K562 (cell line): ENCODE measurements at regions not wholly inside any gene's neighbourhood (a gene's known extent, or its start where the extent isn't known, plus 50 kb on each side); places are given as distances from the start of the nearest gene placed in this dataset.

Source experiments
- ATAC-seq: fragments of 200-7000 bp; cut with Tn5 transposase; 3 replicates; pipeline ENCODE4 v1.9.1; 2020; ENCODE audit warnings: moderate library complexity
- BruUV-seq: library from RNA; stranded (reverse); fragments of 400-500 nt; replicated peaks from 2 replicates; lab custom pipeline; 2021; lab: Mats Ljungman, UMichigan
- CTCF ChIA-PET: fragments of 300-600 bp; formaldehyde crosslinking; extraction: SDS; loops from one replicate; lab custom pipeline; 2021; ENCODE audit warnings: low intra/inter-chr PET ratio; lab: Yijun Ruan, JAX
- POLR2A ChIA-PET: fragments of 300-600, 350-650 bp; sonication (Branson Sonifier 250); formaldehyde crosslinking; extraction: SDS; loops from one replicate; lab custom pipeline; 2021; ENCODE audit warnings: antibody characterized with exemption, inconsistent platforms; lab: Yijun Ruan, JAX
- DNase-seq, 4 experiments: peaks; one replicate each; pipeline versions ENCODE4 v3.0.0 to v3.0.0-alpha.2; 2011 to 2018; ENCODE audit warnings: low spot score in 3 of 4, mixed read lengths in 3 of 4; ENCODE audit errors: extremely low read depth in 1 of 4
- FAIRE-seq: peaks from 2 replicates; lab custom pipeline; 2011; peaks lifted over from hg19 to GRCh38; lab: Jason Lieb, UNC
- H2AFZ ChIP-seq: 2 replicates; pipeline ENCODE4 v1.6.0; 2011; ENCODE audit warnings: low read depth, low read length, control low read depth, inconsistent platforms
- H3K27ac ChIP-seq: fragments of 200-600 bp; 3 replicates; pipeline ENCODE4 v1.8.0; 2011; ENCODE audit warnings: low read depth, mild to moderate bottlenecking, control low read depth, inconsistent platforms, low read length, moderate library complexity, mixed read lengths; ENCODE audit errors: extremely low read depth
- H3K27me3 ChIP-seq, 2 experiments: fragments of 300-600 bp in 1 of 2; 2 replicates in 1 of 2; 3 replicates in 1 of 2; pipeline versions ENCODE4 v1.6.0 to v1.8.0; 2011; ENCODE audit warnings: inconsistent platforms in 2 of 2, low read length in 2 of 2, mild to moderate bottlenecking in 1 of 2, mixed read lengths in 1 of 2, moderate library complexity in 1 of 2; ENCODE audit not compliant: control insufficient read depth in 2 of 2, insufficient read depth in 2 of 2
- H3K36me3 ChIP-seq: fragments of 300-600 bp; 3 replicates; pipeline ENCODE4 v1.8.0; 2011; ENCODE audit warnings: mild to moderate bottlenecking, low read length, inconsistent platforms; ENCODE audit not compliant: control insufficient read depth, insufficient read depth
- H3K4me1 ChIP-seq, 2 experiments: fragments of 200-600 bp in 1 of 2; replicated peaks in 1 of 2; 2 replicates in 1 of 2; 3 replicates in 1 of 2; pipeline versions ENCODE4 v1.5.1 to v1.8.0; 2011; ENCODE audit warnings: inconsistent platforms in 2 of 2, low read length in 2 of 2, mild to moderate bottlenecking in 1 of 2, mixed read lengths in 1 of 2, moderate library complexity in 1 of 2; ENCODE audit not compliant: control insufficient read depth in 2 of 2, insufficient read depth in 2 of 2
- H3K4me2 ChIP-seq: 2 replicates; pipeline ENCODE4 v1.6.1; 2011; ENCODE audit warnings: low read length, control low read depth, inconsistent platforms, mixed read lengths; ENCODE audit not compliant: insufficient read depth
- H3K4me3 ChIP-seq: fragments of 200-600 bp; sonication (generic), shearing (Covaris generic); 2 replicates; pipeline ENCODE4 v1.5.1; 2016; ENCODE audit warnings: control low read depth, inconsistent platforms
- H3K79me2 ChIP-seq: fragments of 200-600 bp; 3 replicates; pipeline ENCODE4 v1.8.0; 2011; ENCODE audit warnings: low read length, inconsistent platforms; ENCODE audit not compliant: control insufficient read depth, insufficient read depth
- H3K9ac ChIP-seq, 2 experiments: 2 replicates each; pipeline versions ENCODE4 v1.6.0 to v1.6.1; 2011; ENCODE audit warnings: low read depth in 2 of 2, low read length in 2 of 2, control low read depth in 1 of 2, inconsistent platforms in 1 of 2, mild to moderate bottlenecking in 1 of 2, mixed read lengths in 1 of 2; ENCODE audit not compliant: insufficient read depth in 1 of 2
- H3K9me1 ChIP-seq: one replicate; pipeline ENCODE4 v1.6.0; 2011; ENCODE audit warnings: inconsistent platforms, mild to moderate bottlenecking, low read length, moderate library complexity; ENCODE audit not compliant: control insufficient read depth, insufficient read depth
- H3K9me3 ChIP-seq: replicated peaks from 2 replicates; pipeline ENCODE4 v1.5.1; 2011; ENCODE audit warnings: low read depth, low read length, inconsistent platforms; ENCODE audit not compliant: control insufficient read depth, insufficient read depth
- H4K20me1 ChIP-seq: replicated peaks from 2 replicates; pipeline ENCODE4 v1.6.1; 2011; ENCODE audit warnings: low read length, inconsistent platforms, mixed read lengths; ENCODE audit not compliant: control insufficient read depth, insufficient read depth
- MITF ChIP-seq: IDR thresholded peaks from 2 replicates; pipeline ENCODE4 v1.6.1; 2014; ENCODE audit warnings: antibody characterized with exemption
- NCOA4 ChIP-seq: fragments of 450-650 bp; IDR thresholded peaks from 2 replicates; pipeline ENCODE4 v1.6.1; 2018; ENCODE audit warnings: mild to moderate bottlenecking; ENCODE audit not compliant: partially characterized antibody
- NFATC3 ChIP-seq: fragments of 450-650 bp; IDR thresholded peaks from 2 replicates; pipeline ENCODE4 v1.6.1; 2017; ENCODE audit warnings: mild to moderate bottlenecking
- PHB ChIP-seq: fragments of 250-450 bp; sonication (Bioruptor Pico); IDR thresholded peaks from 2 replicates; pipeline ENCODE4 v1.5.0; 2021
- SMAD2 ChIP-seq: fragments of 150-350 bp; IDR thresholded peaks from 2 replicates; pipeline ENCODE4 v1.6.1; 2014; ENCODE audit warnings: low read depth, mild to moderate bottlenecking, low read length
- STAG1 ChIP-seq: sonication (generic); formaldehyde crosslinking; IDR thresholded peaks from 2 replicates; pipeline ENCODE4 v1.5.0; 2020; ENCODE audit warnings: missing genetic modification reagents, borderline replicate concordance
- TAF9B ChIP-seq: fragments of 450-650 bp; IDR thresholded peaks from 2 replicates; pipeline ENCODE4 v1.6.1; 2018; ENCODE audit warnings: mild to moderate bottlenecking; ENCODE audit not compliant: partially characterized antibody
- TSC22D4 ChIP-seq: fragments of 450-650 bp; IDR thresholded peaks from 2 replicates; pipeline ENCODE4 v1.6.1; 2016; ENCODE audit warnings: missing genetic modification characterization, missing biosample characterization, control low read depth
- USF2 ChIP-seq: sonication (generic); formaldehyde crosslinking; IDR thresholded peaks from 2 replicates; pipeline ENCODE4 v1.5.0; 2020; ENCODE audit warnings: missing genetic modification reagents
- ZNF324 ChIP-seq: fragments of 250-450 bp; sonication (Bioruptor Pico); IDR thresholded peaks from 2 replicates; pipeline ENCODE4 v1.4.0; 2020; ENCODE audit warnings: mild to moderate bottlenecking
- ZNF436 ChIP-seq: fragments of 250-450, 450-650 bp; sonication (Bioruptor Pico); formaldehyde crosslinking; IDR thresholded peaks from 2 replicates; pipeline ENCODE4 v1.7.0; 2020; ENCODE audit warnings: mild to moderate bottlenecking
- ZNF785 ChIP-seq: fragments of 250-450 bp; sonication (Bioruptor Pico); IDR thresholded peaks from 2 replicates; pipeline ENCODE4 v1.4.0; 2020; ENCODE audit warnings: mild to moderate bottlenecking
- WGBS: fragments of 100-300 bp; shearing (Covaris generic); methylation state at CpG from one replicate; pipeline ENCODE4 v1.1.6; 2016; ENCODE audit warnings: low coverage, mixed read lengths; ENCODE audit not compliant: insufficient coverage; ENCODE audit errors: missing lambda C conversion rate; 5-methylcytosine and 5-hydroxymethylcytosine counted together
- in situ Hi-C: fragments of 300-500 bp; cut with MboI; formaldehyde crosslinking; loops from 4 replicates; pipeline ENCODE4 v1.15.0; 2018; ENCODE audit warnings: inconsistent platforms, mixed read lengths
- intact Hi-C: fragments of 100-400 bp; cut with micrococcal nuclease; formaldehyde crosslinking; loops from 2 replicates; pipeline ENCODE4 v1.14.2; 2022
- TF ChIP-seq, protein P1 (sequence below): fragments of 250-450 bp; sonication (Bioruptor Pico); IDR thresholded peaks from 2 replicates; pipeline ENCODE4 v1.9.0; 2021; ENCODE audit warnings: mild to moderate bottlenecking, inconsistent platforms
- TF ChIP-seq, protein P2 (sequence below): fragments of 250-450 bp; sonication (Bioruptor Pico); IDR thresholded peaks from 2 replicates; pipeline ENCODE4 v1.8.0; 2022; ENCODE audit warnings: moderate library complexity, mild to moderate bottlenecking, inconsistent platforms
- TF ChIP-seq, protein P3 (sequence below): fragments of 250-450 bp; sonication (Bioruptor Pico); IDR thresholded peaks from 2 replicates; pipeline ENCODE4 v1.4.0; 2020; ENCODE audit warnings: mild to moderate bottlenecking, moderate library complexity, borderline replicate concordance

DNA sequence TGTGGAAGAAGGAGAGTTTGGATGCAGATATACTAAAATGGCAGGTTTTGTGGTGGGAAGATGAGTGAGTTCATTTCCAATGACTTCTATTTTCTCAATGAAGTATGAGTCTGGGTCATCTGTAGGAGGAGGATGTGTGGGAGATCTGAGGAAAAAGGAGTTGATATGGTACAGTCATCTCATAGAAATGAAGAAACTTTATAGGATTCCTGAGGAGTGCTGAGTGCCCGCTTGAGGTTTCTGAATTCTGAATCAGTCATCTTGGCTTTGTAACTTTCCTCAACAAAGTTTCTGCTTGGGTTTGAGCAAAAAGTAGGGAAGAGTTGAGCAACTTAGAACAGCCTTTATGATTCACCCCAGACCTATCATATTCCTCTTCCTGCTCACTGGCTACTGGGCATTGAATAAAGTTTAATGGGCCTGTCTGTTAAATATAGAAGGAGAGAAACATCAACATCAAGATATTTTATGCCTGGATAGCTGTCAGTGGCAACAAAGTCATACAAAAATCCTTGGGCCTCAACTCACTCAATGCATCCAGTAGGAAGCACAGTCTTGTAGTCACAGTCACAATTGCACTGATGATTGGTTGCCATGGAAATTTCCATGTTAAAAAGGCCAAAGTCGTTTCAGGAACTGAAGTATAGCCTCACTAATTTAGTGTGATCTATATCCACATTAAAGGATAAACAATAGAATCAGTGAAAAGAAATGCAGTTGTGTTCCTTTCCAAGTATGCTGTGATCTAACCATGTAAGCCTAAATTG is 284.7 kb downstream of the DUSP6 start:
- Histone ChIP-seq H3K4me2 (no peak overlapping the region), H3K9ac (no peak overlapping the region), H3K4me3 (no peak overlapping the region), H3K27ac (no peak overlapping the region), H3K9me3 (no peaks in the 10 kb centered on the region), H3K79me2 (no peaks in the 10 kb centered on the region), H3K9me1 (no peaks in the 10 kb centered on the region), H3K4me1 (no peaks in the 10 kb centered on the region), H2AFZ (no peak overlapping the region), H4K20me1 (no peaks in the 10 kb centered on the region), H3K27me3 (no peaks in the 10 kb centered on the region), H3K36me3 (no peaks in the 10 kb centered on the region)
- WGBS = 3% methylated on average over 2 of the region's 2 CpGs
- intact Hi-C loops = no loop called here
- BruUV-seq = no TSS peak
- DNase-seq (no peak), ATAC-seq (no peak), FAIRE-seq (no peak)
- ChIA-PET POLR2A (no interaction called here), CTCF (no interaction called here)
- in situ Hi-C loops = no loop called here
- TF ChIP-seq MITF = no peak
- no peak for TF ChIP-seq SMAD2
- no peak for TF ChIP-seq ZNF324 (CRISPR knock-in tag)
- TF ChIP-seq NFATC3 = no peak
- TF ChIP-seq, protein P1, sequence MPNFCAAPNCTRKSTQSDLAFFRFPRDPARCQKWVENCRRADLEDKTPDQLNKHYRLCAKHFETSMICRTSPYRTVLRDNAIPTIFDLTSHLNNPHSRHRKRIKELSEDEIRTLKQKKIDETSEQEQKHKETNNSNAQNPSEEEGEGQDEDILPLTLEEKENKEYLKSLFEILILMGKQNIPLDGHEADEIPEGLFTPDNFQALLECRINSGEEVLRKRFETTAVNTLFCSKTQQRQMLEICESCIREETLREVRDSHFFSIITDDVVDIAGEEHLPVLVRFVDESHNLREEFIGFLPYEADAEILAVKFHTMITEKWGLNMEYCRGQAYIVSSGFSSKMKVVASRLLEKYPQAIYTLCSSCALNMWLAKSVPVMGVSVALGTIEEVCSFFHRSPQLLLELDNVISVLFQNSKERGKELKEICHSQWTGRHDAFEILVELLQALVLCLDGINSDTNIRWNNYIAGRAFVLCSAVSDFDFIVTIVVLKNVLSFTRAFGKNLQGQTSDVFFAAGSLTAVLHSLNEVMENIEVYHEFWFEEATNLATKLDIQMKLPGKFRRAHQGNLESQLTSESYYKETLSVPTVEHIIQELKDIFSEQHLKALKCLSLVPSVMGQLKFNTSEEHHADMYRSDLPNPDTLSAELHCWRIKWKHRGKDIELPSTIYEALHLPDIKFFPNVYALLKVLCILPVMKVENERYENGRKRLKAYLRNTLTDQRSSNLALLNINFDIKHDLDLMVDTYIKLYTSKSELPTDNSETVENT = no peak
- TF ChIP-seq STAG1 (CRISPR knock-in tag) = no peak
- TF ChIP-seq, protein P2, sequence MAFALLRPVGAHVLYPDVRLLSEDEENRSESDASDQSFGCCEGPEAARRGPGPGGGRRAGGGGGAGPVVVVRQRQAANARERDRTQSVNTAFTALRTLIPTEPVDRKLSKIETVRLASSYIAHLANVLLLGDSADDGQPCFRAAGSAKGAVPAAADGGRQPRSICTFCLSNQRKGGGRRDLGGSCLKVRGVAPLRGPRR (CRISPR knock-in tag) = no peak
- TF ChIP-seq NCOA4 = no peak
- no peak for TF ChIP-seq ZNF785 (CRISPR knock-in tag)
- TF ChIP-seq, protein P3, sequence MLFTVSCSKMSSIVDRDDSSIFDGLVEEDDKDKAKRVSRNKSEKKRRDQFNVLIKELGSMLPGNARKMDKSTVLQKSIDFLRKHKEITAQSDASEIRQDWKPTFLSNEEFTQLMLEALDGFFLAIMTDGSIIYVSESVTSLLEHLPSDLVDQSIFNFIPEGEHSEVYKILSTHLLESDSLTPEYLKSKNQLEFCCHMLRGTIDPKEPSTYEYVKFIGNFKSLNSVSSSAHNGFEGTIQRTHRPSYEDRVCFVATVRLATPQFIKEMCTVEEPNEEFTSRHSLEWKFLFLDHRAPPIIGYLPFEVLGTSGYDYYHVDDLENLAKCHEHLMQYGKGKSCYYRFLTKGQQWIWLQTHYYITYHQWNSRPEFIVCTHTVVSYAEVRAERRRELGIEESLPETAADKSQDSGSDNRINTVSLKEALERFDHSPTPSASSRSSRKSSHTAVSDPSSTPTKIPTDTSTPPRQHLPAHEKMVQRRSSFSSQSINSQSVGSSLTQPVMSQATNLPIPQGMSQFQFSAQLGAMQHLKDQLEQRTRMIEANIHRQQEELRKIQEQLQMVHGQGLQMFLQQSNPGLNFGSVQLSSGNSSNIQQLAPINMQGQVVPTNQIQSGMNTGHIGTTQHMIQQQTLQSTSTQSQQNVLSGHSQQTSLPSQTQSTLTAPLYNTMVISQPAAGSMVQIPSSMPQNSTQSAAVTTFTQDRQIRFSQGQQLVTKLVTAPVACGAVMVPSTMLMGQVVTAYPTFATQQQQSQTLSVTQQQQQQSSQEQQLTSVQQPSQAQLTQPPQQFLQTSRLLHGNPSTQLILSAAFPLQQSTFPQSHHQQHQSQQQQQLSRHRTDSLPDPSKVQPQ (CRISPR knock-in tag) = no peak
- TF ChIP-seq TSC22D4 (tag) = no peak
- no peak for TF ChIP-seq ZNF436
- no peak for TF ChIP-seq TAF9B
- no peak for TF ChIP-seq USF2
- no peak for TF ChIP-seq PHB (CRISPR knock-in tag)
